Islet precursor cell (in vitro differentiated cells): ENCODE measurements at regions not wholly inside any gene's neighbourhood (a gene's known extent, or its start where the extent isn't known, plus 50 kb on each side); places are given as distances from the start of the nearest gene placed in this dataset.
"Not testable (repeated sequence)": the region's sequence is repeated elsewhere in the genome, so short reads cannot be mapped to it uniquely, and the experiment has no call there.

Experiments used
- DNase-seq: peaks from one replicate; pipeline ENCODE4 v3.0.0-alpha.2; 2018

GRCh38 chr3:160047876-160048275 is 59.2 kb downstream of the IL12A start:
- DNase-seq = no peak

- no peak for DNase-seq
Observed at GRCh38 chr3:160049038-160049437, 60.4 kb downstream of the IL12A start.

- DNase-seq = no peak
Observed at GRCh38 chr3:160049565-160049964, 60.9 kb downstream of the IL12A start.

- no peak for DNase-seq
Observed at GRCh38 chr3:160049988-160050387, 61.4 kb downstream of the IL12A start.

- DNase-seq = no peak
Observed at GRCh38 chr3:160052385-160053047, 63.9 kb downstream of the IL12A start.

- DNase-seq = no peak
Observed at GRCh38 chr3:160053048-160053391, 64.4 kb downstream of the IL12A start.

- not testable (repeated sequence) for DNase-seq
Observed at GRCh38 chr3:160054862-160055261, 66.2 kb downstream of the IL12A start.

GRCh38 chr3:160055659-160056058 is 67.0 kb downstream of the IL12A start:
- DNase-seq = no peak

GRCh38 chr3:160057331-160057730 is 68.7 kb downstream of the IL12A start:
- no peak for DNase-seq

GRCh38 chr3:160060409-160061027 is 71.9 kb downstream of the IL12A start:
- DNase-seq = no peak

GRCh38 chr3:160061525-160061924 is 72.9 kb downstream of the IL12A start:
- DNase-seq = no peak

- DNase-seq = no peak
Observed at GRCh38 chr3:160065282-160065681, 76.6 kb downstream of the IL12A start.

- DNase-seq = no peak
Observed at GRCh38 chr3:160065786-160066185, 77.2 kb downstream of the IL12A start.

GRCh38 chr3:160069986-160070385 is 81.4 kb downstream of the IL12A start:
- no peak for DNase-seq

GRCh38 chr3:160076519-160076918 is 87.9 kb downstream of the IL12A start:
- DNase-seq = no peak

GRCh38 chr3:160078533-160078932 is 89.9 kb downstream of the IL12A start:
- DNase-seq = no peak

- no peak for DNase-seq
Observed at GRCh38 chr3:160081958-160082533, 93.4 kb downstream of the IL12A start.

GRCh38 chr3:160084998-160085397 is 96.4 kb downstream of the IL12A start:
- DNase-seq = no peak

- no peak for DNase-seq
Observed at GRCh38 chr3:160088492-160089137, 100.0 kb downstream of the IL12A start.

GRCh38 chr3:160090653-160091052 is 102.0 kb downstream of the IL12A start:
- DNase-seq = no peak

GRCh38 chr3:160091441-160091840 is 102.8 kb downstream of the IL12A start:
- DNase-seq = no peak

- no peak for DNase-seq
Observed at GRCh38 chr3:160092760-160093159, 104.1 kb downstream of the IL12A start.

GRCh38 chr3:160094562-160094961 is 105.9 kb downstream of the IL12A start:
- DNase-seq = no peak

GRCh38 chr3:160097478-160097877 is 108.8 kb downstream of the IL12A start:
- DNase-seq = no peak
